ENCODE measurements at regions not wholly inside any gene's neighbourhood (a gene's known extent, or its start where the extent isn't known, plus 50 kb on each side); places are given as distances from the start of the nearest gene placed in this dataset.

DNA sequence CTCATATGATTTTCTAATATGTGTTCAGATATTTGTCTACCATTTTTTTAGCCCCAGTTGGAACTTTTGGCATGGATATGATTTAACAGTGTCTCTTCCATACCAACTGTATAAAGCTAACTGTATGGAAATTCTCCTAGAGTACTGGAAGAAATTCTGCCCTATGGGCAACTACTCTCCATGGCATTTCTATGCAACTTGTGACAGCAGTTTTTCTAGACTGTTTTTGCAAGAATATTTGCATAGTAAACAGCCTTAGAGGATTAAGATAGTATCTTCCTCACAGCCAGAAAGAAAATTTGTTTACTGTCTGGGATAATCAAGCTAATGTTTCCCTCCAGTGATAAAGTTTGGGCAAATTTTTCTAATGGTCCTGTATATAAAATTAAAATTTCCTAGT, 119.9 kb upstream of the PCDH17 start:
- intact Hi-C loops (cut with micrococcal nuclease), result no loop called here
- H3K4me1 Mint-ChIP-seq (ENCODE audit: low read depth), result no peaks in the 10 kb centered on the region

DNA sequence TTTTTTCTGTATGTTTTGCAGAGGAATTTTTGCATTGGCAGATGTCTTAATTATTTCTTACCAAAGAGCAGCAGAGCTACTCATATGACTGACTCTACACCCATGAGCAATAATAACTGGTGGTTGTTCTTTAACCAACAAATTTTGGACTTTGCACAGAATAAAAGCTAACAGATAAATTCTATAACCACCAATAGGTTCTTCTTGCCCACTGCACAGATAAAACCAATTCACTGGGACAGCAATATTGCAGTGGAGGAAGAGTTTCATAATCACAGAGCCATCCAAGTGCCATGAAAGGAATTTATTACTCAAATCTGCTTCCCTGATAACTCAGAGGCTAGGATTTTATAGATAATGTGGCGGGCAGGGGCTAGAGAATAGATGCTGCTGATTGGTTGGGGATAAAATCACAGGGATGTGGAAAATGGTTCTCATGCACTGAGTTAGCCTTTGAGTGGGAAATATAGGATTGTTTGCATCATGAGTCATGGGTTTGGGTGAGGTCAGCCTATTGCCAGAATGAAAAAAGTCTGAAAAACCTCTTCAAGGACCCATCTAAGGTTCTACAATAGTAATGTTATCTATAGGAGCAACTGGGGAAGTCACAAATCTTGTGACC, 104.3 kb upstream of the PCDH17 start:
- ChIA-PET CTCF (no interaction called here), POLR2A (no interaction called here)
- H3K4me1 Mint-ChIP-seq (ENCODE audit: low read depth), result no peaks in the 10 kb centered on the region
- no peaks in the 10 kb centered on the region for H3K36me3 Mint-ChIP-seq (ENCODE audit: low read depth)
- H3K9me3 Mint-ChIP-seq, result peaks cover 1% of the 10 kb centered on the region
- ATAC-seq, result no peak
- no peak overlapping the region for H3K27ac Mint-ChIP-seq
- intact Hi-C loops (cut with micrococcal nuclease), result no loop called here
- no peak for DNase-seq
- H3K27me3 Mint-ChIP-seq, result no peaks in the 10 kb centered on the region
- H3K4me3 Mint-ChIP-seq, result no peak overlapping the region
- TF ChIP-seq, protein P1, sequence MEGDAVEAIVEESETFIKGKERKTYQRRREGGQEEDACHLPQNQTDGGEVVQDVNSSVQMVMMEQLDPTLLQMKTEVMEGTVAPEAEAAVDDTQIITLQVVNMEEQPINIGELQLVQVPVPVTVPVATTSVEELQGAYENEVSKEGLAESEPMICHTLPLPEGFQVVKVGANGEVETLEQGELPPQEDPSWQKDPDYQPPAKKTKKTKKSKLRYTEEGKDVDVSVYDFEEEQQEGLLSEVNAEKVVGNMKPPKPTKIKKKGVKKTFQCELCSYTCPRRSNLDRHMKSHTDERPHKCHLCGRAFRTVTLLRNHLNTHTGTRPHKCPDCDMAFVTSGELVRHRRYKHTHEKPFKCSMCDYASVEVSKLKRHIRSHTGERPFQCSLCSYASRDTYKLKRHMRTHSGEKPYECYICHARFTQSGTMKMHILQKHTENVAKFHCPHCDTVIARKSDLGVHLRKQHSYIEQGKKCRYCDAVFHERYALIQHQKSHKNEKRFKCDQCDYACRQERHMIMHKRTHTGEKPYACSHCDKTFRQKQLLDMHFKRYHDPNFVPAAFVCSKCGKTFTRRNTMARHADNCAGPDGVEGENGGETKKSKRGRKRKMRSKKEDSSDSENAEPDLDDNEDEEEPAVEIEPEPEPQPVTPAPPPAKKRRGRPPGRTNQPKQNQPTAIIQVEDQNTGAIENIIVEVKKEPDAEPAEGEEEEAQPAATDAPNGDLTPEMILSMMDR (IDR thresholded peaks at IDR 0.05), result no peak

More for the DNA sequence above, 119.9 kb upstream of the PCDH17 start:
- Mint-ChIP-seq H3K36me3 (ENCODE audit: low read depth) (no peaks in the 10 kb centered on the region), H3K4me3 (no peak overlapping the region), H3K27me3 (no peaks in the 10 kb centered on the region), H3K27ac (no peak overlapping the region), H3K9me3 (peaks cover 3% of the 10 kb centered on the region)
- ChIA-PET CTCF (no interaction called here), POLR2A (no interaction called here)
- TF ChIP-seq, protein P1 (IDR thresholded peaks at IDR 0.05), result no peak
- no peak for ATAC-seq
- DNase-seq, result no peak

DNA sequence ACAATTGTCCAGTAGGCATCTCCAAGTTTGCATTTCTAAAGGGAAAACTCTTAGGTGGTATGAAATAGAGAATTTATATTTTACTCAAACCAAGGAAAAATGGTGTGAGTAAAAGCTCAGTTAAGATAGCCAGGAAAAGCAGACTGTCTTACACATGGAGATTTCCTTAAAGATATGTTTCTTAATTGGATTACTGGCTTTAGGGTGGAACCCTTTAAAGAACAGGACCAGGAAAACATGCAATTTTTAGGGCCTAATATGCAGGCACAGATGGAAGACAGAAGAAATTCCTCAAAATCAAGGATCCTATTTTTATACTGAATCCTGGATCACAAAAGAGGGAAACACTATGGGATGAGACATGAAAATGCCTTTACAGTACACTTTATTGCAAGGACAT, 100.3 kb upstream of the PCDH17 start:
- Mint-ChIP-seq H3K36me3 (ENCODE audit: low read depth) (no peaks in the 10 kb centered on the region), H3K9me3 (peaks cover 12% of the 10 kb centered on the region), H3K27me3 (no peaks in the 10 kb centered on the region), H3K4me1 (ENCODE audit: low read depth) (no peaks in the 10 kb centered on the region), H3K4me3 (no peak overlapping the region), H3K27ac (no peak overlapping the region)
- TF ChIP-seq, protein P1 (IDR thresholded peaks at IDR 0.05), result no peak
- no peak for ATAC-seq
- intact Hi-C loops (cut with micrococcal nuclease), result no loop called here
- no peak for DNase-seq
- ChIA-PET CTCF (no interaction called here), POLR2A (no interaction called here)

DNA sequence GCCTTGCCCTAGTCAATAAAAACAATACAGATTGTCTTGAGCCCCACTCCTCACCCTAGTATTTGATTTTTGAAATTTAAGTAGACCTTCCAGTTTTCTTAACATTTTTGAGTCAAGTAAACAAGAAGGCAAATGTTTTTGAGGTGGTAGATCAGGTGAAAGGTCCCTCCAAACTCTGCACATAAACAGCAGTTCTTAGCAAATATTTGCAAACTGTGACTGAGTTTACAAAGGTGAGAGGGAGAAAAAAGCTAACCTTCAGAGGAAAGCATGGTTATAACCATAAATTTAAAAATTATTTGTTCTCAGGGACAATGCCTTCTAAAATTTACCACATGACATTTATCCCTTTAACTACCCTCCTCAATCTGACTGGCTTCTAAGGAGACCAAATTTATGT, 84.6 kb upstream of the PCDH17 start:
- CTCF ChIA-PET, result no interaction called here
- no peak overlapping the region for H3K27ac Mint-ChIP-seq
- H3K27me3 Mint-ChIP-seq, result no peaks in the 10 kb centered on the region
- intact Hi-C loops (cut with micrococcal nuclease), result no loop called here
- H3K36me3 Mint-ChIP-seq (ENCODE audit: low read depth), result no peaks in the 10 kb centered on the region
- peaks cover 7% of the 10 kb centered on the region for H3K9me3 Mint-ChIP-seq
- H3K4me3 Mint-ChIP-seq, result no peak overlapping the region
- POLR2A ChIA-PET, result no interaction called here
- TF ChIP-seq, protein P1 (IDR thresholded peaks at IDR 0.05), result no peak
- H3K4me1 Mint-ChIP-seq (ENCODE audit: low read depth), result no peaks in the 10 kb centered on the region
- no peak for DNase-seq
- ATAC-seq, result no peak

DNA sequence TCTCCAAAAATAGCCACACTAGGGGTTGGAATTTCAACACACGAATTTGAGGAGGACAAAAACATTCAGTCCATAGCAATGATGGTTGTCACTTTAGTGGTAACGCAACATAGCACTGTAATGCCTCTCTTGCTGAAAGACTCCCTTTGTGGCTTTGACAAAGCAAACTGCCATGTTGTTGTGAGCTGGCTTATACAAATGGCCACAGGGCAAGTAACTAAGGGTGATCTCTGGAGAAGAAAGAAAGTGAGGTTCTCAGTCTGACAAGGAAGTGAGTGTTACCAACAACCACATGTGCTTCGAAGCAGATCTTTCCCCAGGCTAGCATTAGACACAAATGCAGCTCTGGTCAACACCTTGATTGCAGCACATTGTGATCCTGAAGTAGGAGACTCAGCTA, 79.1 kb upstream of the PCDH17 start:
- ChIA-PET CTCF (no interaction called here), POLR2A (no interaction called here)
- TF ChIP-seq, protein P1 (IDR thresholded peaks at IDR 0.05), result no peak
- no peaks in the 10 kb centered on the region for H3K27me3 Mint-ChIP-seq
- no peak for ATAC-seq
- H3K27ac Mint-ChIP-seq, result no peak overlapping the region
- intact Hi-C loops (cut with micrococcal nuclease), result no loop called here
- H3K36me3 Mint-ChIP-seq (ENCODE audit: low read depth), result no peaks in the 10 kb centered on the region
- DNase-seq, result no peak
- peaks cover 16% of the 10 kb centered on the region for H3K9me3 Mint-ChIP-seq
- no peak overlapping the region for H3K4me3 Mint-ChIP-seq
- no peaks in the 10 kb centered on the region for H3K4me1 Mint-ChIP-seq (ENCODE audit: low read depth)
